HG02678 (cell line): ENCODE measurements at regions not wholly inside any gene's neighbourhood (a gene's known extent, or its start where the extent isn't known, plus 50 kb on each side); places are given as distances from the start of the nearest gene placed in this dataset.

Experiments
- ATAC-seq: cut with Tn5 transposase; IDR thresholded peaks from one replicate; pipeline ENCODE4 v1.9.1; 2021; ENCODE audit warnings: mild to moderate bottlenecking, moderate library complexity; ENCODE audit not compliant: unreplicated experiment

DNA sequence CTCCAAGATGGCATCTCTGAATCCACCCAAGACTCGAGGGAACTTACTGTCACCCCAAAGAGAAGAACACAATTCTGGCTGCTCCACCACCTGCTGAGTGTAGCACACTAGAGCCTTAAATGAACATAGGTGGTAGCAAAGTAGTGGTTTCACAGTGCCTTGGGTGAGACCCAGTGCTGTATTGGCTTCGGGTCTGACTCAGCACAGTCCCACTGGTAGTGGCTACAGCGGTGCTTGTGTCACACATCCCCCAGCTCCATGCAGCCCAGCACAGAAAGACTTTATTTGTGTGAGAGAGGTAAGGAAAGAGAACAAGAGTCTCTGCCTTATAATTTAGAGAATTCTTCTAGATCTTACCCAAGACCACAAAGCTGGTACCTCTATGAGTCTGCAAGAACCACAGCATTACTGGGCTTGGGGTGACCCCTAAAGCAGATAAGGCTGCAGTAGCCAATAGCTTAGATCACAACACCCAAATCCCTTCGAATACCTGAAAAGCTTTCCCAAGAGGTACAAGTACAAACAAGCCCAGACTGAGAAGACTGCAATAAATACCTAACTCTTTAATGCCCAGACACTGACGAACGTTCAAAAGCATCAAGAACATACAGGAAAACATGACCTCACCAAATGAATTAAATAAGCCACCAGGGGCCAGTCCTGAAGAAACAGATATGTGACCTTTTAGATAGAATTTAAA is 83.3 kb upstream of the SLC38A4 start:
- ATAC-seq, result no peak

DNA sequence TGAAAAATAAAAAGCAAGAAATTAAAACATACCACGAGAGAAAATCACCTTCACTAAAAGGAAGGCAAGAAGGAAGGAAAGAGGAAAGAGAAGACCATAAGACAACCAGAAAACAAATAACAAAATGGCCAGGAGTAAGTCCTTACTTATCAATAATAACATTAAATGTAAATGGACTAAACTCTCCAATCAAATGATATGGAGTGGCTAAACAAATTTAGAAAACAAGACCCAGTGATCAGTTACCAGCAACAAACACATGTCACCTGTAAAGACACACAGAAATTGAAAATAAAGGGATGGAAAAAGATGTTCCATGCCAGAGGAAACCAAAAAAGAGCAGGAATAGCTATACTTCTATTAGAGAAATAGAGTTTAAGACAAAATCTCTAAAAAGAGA is 85.0 kb upstream of the SLC38A4 start:
- ATAC-seq, result no peak

DNA sequence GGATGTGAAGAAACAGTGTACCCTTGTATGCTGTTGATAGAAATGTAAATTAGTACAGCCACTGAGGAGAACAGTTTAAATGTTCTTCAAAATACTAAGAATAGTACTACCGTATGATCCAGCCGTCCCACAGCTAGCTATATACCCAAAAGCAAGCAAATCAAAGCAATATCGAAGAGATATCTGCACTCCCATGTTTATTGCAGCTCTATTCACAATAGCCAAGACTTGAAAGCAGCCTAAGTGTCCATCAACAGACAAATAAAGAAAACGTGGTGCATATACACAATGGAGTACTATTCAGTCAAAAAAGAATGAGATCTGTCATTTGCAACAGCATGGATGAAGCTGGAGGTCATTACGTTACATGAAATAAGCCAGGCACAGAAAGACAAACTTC is 88.5 kb upstream of the SLC38A4 start:
- ATAC-seq, result no peak

DNA sequence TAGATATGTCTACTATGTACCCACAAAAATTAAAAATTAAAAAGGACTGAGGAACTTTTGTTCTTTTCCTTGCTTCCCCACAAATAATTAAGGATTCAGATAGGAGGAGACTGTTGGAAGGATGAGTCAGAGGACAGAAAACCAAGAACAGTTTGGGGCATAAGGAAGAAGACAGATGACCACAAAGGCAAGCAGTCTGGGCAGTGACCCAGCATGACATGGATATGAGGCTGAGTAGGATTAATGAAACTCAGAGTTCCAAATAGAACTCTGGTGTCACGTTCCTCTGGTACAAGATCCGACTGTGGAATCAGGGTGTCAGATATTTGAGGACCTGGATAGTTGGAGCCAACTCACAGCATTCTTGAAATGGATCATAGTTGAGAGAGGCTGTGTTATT is 89.3 kb upstream of the SLC38A4 start:
- ATAC-seq, result no peak

DNA sequence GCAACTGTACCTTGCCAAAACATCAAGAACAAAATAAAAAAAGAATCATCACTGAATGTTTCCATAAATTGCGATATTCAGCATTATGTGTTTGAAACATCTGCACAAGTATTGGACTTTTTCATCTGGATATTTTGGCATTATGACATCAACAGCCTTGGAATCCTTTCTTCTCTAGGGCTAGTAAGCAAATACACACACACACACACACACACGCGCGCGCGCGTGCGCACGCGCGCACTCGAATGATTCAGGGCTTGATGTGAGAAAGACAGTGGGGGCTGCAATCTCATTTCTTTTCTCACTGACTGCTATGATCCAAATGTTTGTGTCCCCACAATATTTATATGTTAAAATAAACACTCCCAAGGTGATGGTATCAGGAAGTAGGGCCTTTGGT is 90.0 kb upstream of the SLC38A4 start:
- ATAC-seq, result no peak

DNA sequence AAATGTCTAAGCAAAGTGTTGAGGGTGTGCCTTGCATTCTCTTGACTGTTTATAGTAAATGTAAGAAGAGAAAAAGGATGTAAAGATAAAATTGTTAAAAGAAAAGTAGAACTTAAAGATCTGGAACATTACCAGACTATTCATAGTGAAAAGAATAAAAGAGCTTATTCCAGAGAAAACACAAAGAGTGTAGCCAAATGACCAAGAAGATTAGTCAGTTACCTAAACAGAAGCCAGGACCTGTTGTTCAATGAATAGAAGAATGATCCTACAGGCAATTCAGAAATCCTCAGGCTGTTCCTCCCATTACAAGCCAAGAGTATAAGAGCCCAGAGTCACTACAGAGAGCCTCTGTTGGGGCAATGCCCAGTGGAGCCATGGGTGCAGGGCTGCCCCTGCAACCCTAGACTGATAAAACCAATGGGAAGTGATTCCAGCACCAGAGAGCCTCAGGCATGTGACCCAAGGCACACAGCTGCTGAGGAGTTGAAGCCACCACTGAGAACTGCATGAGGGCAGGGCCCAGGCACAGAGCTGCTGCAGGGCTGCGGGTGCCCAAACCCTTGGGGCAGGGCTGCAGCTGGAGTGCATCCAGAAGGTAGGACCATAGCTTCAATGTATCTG is 91.1 kb upstream of the SLC38A4 start:
- ATAC-seq, result no peak

DNA sequence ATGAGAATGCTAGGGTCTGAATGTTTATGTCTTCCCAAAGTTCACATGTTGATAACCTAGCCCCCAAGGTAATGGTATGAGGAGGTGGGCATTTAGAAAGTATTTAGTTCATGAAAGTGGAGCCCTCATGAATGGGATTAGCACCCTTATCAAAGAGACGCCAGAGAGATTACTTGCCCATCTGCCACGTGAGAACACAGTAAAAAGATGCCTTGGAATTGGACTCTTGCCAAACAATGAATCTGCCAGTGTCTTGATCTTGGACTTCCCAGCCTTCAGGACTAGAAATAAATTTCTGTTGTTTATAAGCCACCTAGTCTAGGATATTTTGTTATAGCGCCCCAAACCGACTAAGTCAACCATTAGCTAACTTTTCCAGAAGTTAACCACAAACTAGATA is 92.0 kb upstream of the SLC38A4 start:
- ATAC-seq, result no peak

DNA sequence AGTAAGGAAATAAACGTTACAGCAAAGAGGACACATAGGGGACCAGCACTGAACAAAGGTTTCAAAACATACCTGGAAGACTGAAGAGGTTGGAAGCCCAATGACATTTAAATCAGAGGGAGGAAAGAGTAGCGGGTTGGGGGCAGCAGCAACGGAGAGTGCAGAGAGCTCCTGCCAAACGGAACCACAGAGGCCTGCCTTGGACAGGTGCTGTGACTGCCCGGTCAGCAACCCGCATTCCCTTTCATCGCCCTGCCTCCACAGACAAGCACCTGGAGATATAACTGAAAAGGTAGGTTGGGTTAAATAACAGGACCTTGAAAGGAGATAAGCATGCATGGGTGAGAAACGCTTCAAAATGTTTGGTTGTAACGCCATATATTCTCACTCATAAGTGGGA is 92.8 kb upstream of the SLC38A4 start:
- ATAC-seq, result no peak

DNA sequence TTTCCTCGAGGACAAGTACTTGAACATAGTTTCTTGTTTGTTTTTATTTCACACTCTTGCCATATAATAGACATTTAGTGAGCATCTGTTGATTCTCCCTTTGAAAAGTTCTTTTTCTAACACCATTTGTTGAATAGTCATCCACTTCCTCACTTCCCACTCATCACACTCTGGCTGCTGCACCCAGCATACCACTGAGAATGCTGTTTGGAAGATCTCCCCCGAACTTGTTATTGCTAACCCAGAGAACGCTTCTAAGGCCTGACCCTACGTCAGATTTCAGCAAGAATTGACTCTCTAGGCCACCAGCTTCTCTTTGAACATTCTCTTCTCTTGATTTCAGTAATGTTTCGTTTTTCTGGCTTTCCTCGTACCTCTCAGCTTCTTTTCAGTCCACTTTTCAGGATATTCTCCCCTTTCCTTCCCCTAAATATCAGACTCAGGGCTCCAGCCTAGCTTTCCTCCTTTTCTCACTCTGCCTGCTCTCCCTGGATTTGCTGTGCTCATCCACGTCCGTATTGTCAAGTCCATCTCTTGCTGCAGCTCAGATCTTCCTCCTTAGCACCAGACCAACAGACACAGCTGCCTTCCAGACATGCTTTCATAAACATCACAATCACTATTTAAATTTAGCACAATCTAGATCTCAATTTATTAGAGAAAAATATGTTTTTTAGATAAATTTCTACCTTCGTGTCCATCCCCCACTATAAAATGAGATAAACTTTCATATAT is 94.0 kb upstream of the SLC38A4 start:
- no peak for ATAC-seq

DNA sequence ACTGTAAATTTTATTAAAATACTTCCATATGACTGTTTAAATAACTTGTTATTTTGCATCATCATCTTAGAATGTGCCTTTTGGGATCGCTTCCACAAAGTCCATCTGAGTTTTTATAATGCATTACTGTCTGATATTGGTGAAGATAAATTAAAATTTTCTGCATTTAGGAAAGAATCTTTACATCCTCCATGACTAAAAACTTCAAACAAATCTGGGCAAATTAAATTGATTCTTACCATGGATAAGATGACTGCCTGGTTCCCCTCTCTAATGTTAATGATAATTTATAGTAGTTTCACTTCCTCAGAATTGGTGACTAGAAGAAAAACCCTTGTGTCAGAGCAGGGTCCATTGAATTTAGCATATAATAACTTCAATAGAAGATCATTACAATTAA is 94.7 kb upstream of the SLC38A4 start:
- ATAC-seq, result peak; percentile 77

DNA sequence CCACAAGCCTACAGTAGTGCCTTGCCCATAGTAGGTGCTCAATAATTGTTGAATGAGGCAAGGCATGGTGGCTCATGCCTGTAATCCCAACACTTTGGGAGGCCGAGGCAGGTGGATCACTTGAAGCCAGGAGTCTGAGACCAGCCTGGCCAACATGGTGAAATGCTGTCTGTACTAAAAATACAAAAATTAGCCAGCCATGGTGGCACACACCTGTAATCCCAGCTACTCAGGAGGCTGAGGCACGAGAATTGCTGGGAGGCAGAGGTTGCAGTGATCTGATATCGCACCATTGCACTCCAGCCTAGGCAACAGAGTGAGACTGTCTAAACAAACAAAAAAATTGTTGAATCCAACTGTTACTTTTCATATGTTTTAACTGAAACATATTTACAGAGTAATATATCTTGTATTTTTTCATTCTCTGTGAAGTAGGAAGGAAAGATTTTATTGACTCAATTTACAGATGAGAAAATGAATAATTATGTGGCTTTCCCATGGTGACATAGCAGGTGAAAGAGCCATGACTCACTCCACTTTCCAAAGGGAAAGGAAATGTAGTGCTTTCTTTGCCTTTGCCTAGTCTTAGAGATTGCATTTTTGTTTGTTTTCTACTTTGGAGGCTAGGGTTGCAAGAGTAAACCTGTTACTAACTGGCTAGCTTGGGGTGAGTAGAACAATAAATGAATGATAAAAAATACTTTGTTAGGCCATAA is 95.4 kb upstream of the SLC38A4 start:
- no peak for ATAC-seq

DNA sequence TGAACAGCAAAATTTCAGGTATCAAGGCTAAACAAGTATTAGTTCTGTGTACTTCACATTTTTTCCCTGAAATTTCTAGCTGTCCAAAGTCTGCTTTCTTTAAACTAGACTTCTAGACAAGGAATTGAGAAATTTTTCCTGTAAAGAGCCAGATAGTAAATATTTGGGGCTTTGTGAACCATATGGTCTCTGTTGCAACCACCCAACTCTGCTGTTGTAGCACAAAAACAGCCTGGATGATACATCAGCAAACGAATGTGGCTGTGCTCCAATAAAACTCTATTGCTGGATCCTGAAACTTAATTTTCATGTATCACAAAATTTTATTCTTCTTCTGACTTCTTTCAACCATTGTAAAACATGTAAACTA is 96.0 kb upstream of the SLC38A4 start:
- ATAC-seq, result no peak

DNA sequence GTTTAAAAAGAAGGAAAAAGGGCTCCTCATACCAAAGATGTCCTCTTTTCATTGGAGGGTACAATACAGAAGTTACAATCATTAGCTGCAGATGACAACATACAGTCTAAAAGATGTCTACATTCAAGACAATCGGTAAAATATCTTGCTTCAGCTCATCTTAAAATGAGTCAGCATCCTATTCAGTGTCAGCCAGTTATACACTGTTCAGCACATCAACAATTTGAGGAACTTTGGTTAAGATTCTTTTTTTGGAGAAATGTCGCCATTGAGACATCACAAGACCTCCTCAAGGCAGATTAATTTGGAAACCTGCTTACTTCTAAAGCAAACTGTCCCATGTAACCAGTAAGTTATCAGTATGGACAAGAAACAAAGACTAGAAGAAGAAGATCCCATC is 100.7 kb upstream of the SLC38A4 start:
- no peak for ATAC-seq

DNA sequence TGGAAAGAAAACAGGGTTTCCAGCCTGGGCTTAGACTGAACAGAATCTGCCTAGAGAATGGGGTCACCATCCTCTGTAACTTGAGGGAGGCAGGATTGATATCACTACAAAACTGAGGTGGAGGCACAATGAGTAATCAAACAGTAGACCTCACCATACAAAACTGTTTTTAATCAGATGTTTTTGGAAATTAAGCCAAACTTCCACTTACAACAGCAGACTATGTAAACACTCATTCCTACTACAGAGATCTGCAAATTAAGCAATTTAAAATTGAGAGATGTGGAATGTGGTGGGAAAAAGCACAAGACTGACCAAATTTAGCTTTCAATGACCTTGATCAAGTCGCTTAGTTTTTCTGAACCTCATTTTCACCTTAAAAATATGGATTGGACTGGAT is 104.3 kb upstream of the SLC38A4 start:
- no peak for ATAC-seq

DNA sequence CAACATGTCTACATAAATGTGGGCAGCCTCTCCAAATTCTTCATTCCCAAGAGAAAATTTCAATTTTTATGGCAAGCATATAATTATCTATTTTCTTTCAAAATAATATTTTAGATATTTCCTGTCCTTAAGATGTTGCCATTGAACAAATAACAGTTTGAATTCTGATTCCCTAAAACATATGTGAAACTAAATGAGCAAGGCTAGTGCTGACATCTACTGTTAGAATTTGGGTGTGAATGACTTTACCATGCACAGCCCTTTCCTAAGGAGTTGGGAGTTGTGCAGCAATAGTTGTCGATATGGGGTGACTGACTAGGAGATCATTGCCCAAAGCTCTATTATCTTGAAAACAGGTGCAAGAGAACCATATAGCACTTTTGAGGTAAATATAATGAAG is 108.2 kb upstream of the SLC38A4 start:
- no peak for ATAC-seq

DNA sequence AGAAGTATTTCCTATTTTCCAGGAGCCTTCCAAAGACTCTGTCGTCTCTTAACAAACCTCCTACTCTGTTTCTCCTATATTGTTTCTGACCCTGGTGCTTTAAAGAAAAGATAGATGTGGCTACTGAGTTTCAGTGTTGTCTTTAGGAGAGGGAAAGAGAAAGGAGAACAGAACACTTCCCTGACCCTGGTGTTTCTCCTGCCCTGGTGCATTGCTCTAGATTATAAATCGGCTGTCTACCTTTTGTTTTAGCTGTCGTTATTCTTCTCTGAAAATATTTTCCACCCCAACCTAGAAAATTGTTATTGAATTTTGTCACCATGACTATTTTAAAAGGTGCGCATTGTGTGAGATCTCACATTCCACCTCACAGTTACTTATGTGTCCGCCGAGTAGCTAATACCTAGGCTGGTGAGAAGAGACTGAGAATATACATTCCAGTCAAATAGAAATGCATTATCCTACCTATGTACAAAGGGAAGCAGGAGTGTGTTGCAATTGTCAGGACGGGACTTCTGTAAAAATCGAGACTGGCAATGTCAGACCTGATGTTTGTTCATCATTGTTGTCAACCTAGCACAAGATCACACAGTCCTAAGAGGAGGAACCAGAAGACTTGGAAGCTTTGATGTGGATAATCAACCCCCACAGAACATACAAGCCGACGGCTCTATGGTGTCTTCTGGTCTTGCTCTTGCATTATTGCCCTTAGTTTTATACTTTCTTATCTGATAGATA is 108.7 kb upstream of the SLC38A4 start:
- ATAC-seq, result no peak

DNA sequence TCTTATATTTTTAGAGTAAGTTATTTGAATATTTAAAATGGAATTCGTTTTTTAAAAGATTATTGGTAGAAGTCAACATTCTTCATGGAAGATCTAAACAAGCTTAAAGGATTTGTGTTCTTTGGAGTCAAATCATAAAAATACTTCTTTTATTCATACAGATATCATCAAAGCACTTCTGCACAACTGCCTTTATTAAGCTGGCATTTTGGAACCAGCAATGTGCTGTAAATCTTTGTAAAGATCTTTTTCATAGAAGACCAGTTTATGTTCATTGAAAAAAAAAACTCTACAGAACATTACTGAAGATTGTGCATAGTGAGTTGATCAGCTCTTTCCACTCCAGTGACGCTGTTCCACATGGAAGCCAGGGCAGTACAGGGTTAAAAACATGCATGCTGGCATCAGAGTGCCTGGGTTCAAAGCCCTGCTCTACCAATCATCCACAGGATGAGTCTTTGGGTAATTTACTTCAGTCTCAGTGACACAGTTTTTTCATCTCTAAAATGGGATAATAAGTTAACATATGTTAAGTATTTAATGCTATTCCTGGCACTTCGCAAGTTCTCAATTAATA is 109.6 kb upstream of the SLC38A4 start:
- ATAC-seq, result no peak

DNA sequence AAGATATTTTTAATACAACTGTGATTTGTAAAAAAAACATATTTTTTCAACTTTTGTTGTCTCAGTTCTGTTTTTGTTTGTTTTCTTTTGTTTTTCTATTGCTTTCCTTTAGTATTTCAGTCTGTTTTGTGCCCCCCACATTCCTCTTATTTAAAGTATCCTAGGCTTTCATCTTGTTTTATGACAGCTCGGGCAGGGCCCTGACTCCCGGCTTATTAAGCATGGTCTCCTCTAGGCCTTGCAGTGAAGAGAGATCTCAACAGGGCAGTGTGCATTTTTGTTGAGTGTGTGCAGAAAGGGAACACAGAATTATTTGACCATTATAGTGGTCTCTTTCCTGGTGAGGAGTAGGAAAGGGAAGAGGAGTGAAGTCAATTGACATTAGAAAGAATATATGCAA is 110.2 kb upstream of the SLC38A4 start:
- ATAC-seq, result no peak

DNA sequence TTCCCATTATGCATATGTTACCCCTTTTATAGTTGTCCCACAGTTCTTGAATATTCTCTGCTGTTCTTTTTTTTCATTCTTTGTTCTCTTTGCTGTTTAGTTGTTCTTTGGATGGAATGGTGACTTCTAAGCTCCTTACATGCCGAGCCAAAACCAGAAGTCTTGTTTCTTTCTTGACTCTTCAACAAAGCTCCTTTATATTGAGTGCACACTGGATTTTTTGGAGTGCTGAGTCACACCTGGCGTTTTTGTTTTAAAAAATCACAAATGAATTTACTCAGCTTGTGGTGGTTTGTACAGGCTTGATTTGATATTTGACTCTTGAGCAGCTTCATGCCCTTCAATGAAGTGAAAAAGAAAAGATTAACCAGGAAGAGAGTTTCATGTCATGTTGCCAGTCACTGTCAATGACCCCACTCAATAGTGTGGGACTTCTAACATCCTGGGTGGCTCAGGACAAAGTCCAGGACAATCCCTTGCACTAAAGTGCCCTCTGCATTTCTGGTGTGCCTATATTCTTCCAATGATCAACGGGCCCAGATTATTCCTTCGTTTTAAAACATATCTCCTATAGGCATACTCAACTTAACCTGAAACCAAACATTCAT is 112.4 kb upstream of the SLC38A4 start:
- ATAC-seq, result no peak

DNA sequence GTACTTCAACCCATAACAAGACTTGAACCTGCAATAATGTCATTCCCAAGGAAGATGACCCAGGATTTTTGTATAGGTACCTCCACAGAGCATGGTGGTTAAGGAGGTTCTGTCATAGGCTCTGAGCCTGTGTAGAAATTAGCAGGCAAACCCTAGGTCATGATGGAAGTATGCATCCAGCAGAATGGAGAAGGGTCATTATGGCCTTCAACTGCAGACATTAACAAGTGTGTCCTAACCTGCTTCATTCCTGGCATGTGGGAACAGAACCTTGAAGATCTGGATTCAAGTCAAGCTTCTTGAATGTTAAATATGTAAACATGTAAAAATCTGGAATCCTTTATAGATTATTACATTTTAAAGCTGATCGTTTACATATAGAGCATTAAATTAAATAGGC is 116.2 kb upstream of the SLC38A4 start:
- ATAC-seq, result no peak
